ENCODE measurements at regions not wholly inside any gene's neighbourhood (a gene's known extent, or its start where the extent isn't known, plus 50 kb on each side); places are given as distances from the start of the nearest gene placed in this dataset.

GRCh38 chr1:234699795-234700665 is 90.1 kb upstream of the IRF2BP2 start:
- POLR2A ChIA-PET: no interaction called here
- Mint-ChIP-seq H3K27ac (peak overlapping the region in 2 of 8 donors; percentile 19 to 55), H3K27me3 (no peaks in the 10 kb centered on the region), H3K4me1 (peaks cover 0 to 11% (median 5%) of the 10 kb centered on the region in 3 donors), H3K9me3 (no peaks in the 10 kb centered on the region), H3K4me3 (no peak overlapping the region), H3K36me3 (peaks cover 0 to 7% (median 2%) of the 10 kb centered on the region in 3 donors)
- H3K27me3 ChIP-seq (ENCODE audit: insufficient read depth, low read length, poor library complexity, severe bottlenecking): no peaks in the 10 kb centered on the region
- no peak overlapping the region for H3K27ac ChIP-seq (ENCODE audit: low read depth, low read length)
- H3K4me1 ChIP-seq (ENCODE audit: insufficient read depth, low read length): no peaks in the 10 kb centered on the region
- no peaks in the 10 kb centered on the region for H3K36me3 ChIP-seq (ENCODE audit: insufficient read depth, low read length)
- DNase-seq: peak in 1 of 5 donors; percentile 51
- CTCF ChIA-PET: interaction anchor here (2.5 kb wide), 1 partner anchor 383 kb away, joined by 7 read pairs; no protein-coding TSS in a partner anchor
- no peaks in the 10 kb centered on the region for H3K9me3 ChIP-seq (ENCODE audit: low read length)
- no peak overlapping the region for H3K4me3 ChIP-seq (ENCODE audit: low read length)

GRCh38 chr1:234698686-234699085 is 88.7 kb upstream of the IRF2BP2 start:
- Mint-ChIP-seq H3K36me3 (peaks cover 0 to 7% (median 2%) of the 10 kb centered on the region in 3 donors), H3K4me1 (peaks cover 0 to 9% (median 5%) of the 10 kb centered on the region in 3 donors), H3K9me3 (no peaks in the 10 kb centered on the region), H3K4me3 (no peak overlapping the region), H3K27ac (peak overlapping the region in 1 of 8 donors; percentile 77), H3K27me3 (no peaks in the 10 kb centered on the region)
- Histone ChIP-seq H3K4me3 (ENCODE audit: low read length) (no peak overlapping the region), H3K36me3 (ENCODE audit: insufficient read depth, low read length) (no peaks in the 10 kb centered on the region), H3K9me3 (ENCODE audit: low read length) (no peaks in the 10 kb centered on the region), H3K27ac (ENCODE audit: low read depth, low read length) (no peak overlapping the region), H3K27me3 (ENCODE audit: insufficient read depth, low read length, poor library complexity, severe bottlenecking) (no peaks in the 10 kb centered on the region), H3K4me1 (ENCODE audit: insufficient read depth, low read length) (no peaks in the 10 kb centered on the region)
- ChIA-PET CTCF (interaction anchor here (0.7 kb wide), 1 partner anchor 230 kb away, joined by 3 read pairs; no protein-coding TSS in a partner anchor), POLR2A (no interaction called here)
- DNase-seq: no peak

GRCh38 chr1:234697741-234698140 is 87.8 kb upstream of the IRF2BP2 start:
- Mint-ChIP-seq H3K9me3 (no peaks in the 10 kb centered on the region), H3K36me3 (peaks cover 0 to 7% (median 2%) of the 10 kb centered on the region in 3 donors), H3K4me1 (peaks cover 0 to 9% (median 5%) of the 10 kb centered on the region in 3 donors), H3K27ac (no peak overlapping the region), H3K27me3 (no peaks in the 10 kb centered on the region), H3K4me3 (no peak overlapping the region)
- Histone ChIP-seq H3K27ac (ENCODE audit: low read depth, low read length) (no peak overlapping the region), H3K4me3 (ENCODE audit: low read length) (no peak overlapping the region), H3K36me3 (ENCODE audit: insufficient read depth, low read length) (no peaks in the 10 kb centered on the region), H3K27me3 (ENCODE audit: insufficient read depth, low read length, poor library complexity, severe bottlenecking) (no peaks in the 10 kb centered on the region), H3K9me3 (ENCODE audit: low read length) (no peaks in the 10 kb centered on the region), H3K4me1 (ENCODE audit: insufficient read depth, low read length) (no peaks in the 10 kb centered on the region)
- no peak for DNase-seq
- ChIA-PET CTCF (no interaction called here), POLR2A (no interaction called here)

- H3K27me3 Mint-ChIP-seq: no peaks in the 10 kb centered on the region
- no peak overlapping the region for H3K4me3 Mint-ChIP-seq
- CTCF ChIA-PET: interaction anchor here (1.3 kb wide), 1 partner anchor 16 kb away, joined by 3 read pairs; no protein-coding TSS in a partner anchor
- peaks cover 0 to 9% (median 5%) of the 10 kb centered on the region in 3 donors for H3K4me1 Mint-ChIP-seq
- POLR2A ChIA-PET: no interaction called here
- Histone ChIP-seq H3K36me3 (ENCODE audit: insufficient read depth, low read length) (no peaks in the 10 kb centered on the region), H3K27ac (ENCODE audit: low read depth, low read length) (no peak overlapping the region), H3K4me3 (ENCODE audit: low read length) (no peak overlapping the region), H3K4me1 (ENCODE audit: insufficient read depth, low read length) (no peaks in the 10 kb centered on the region), H3K27me3 (ENCODE audit: insufficient read depth, low read length, poor library complexity, severe bottlenecking) (no peaks in the 10 kb centered on the region), H3K9me3 (ENCODE audit: low read length) (no peaks in the 10 kb centered on the region)
- no peak for DNase-seq
- H3K27ac Mint-ChIP-seq: peak overlapping the region in 2 of 8 donors; percentile 2 to 14
- no peaks in the 10 kb centered on the region for H3K9me3 Mint-ChIP-seq
- peaks cover 0 to 7% (median 2%) of the 10 kb centered on the region in 3 donors for H3K36me3 Mint-ChIP-seq
Observed at GRCh38 chr1:234697015-234697414, 87.0 kb upstream of the IRF2BP2 start.

- no peaks in the 10 kb centered on the region for H3K27me3 Mint-ChIP-seq
- H3K27ac Mint-ChIP-seq: peak overlapping the region in 1 of 8 donors; percentile 47
- ChIA-PET CTCF (interaction anchor here (1.3 kb wide), 1 partner anchor 17 kb away, joined by 3 read pairs; no protein-coding TSS in a partner anchor), POLR2A (no interaction called here)
- Histone ChIP-seq H3K27ac (ENCODE audit: low read depth, low read length) (no peak overlapping the region), H3K4me1 (ENCODE audit: insufficient read depth, low read length) (no peaks in the 10 kb centered on the region), H3K9me3 (ENCODE audit: low read length) (no peaks in the 10 kb centered on the region), H3K27me3 (ENCODE audit: insufficient read depth, low read length, poor library complexity, severe bottlenecking) (no peaks in the 10 kb centered on the region), H3K4me3 (ENCODE audit: low read length) (no peak overlapping the region), H3K36me3 (ENCODE audit: insufficient read depth, low read length) (no peaks in the 10 kb centered on the region)
- no peak overlapping the region for H3K4me3 Mint-ChIP-seq
- H3K36me3 Mint-ChIP-seq: peaks cover 0 to 7% (median 2%) of the 10 kb centered on the region in 3 donors
- H3K9me3 Mint-ChIP-seq: no peaks in the 10 kb centered on the region
- H3K4me1 Mint-ChIP-seq: peaks cover 0 to 9% (median 5%) of the 10 kb centered on the region in 3 donors
- DNase-seq: no peak
Observed at GRCh38 chr1:234696148-234696576, 86.2 kb upstream of the IRF2BP2 start.

- no peak overlapping the region for H3K27ac ChIP-seq (ENCODE audit: low read depth, low read length)
- no peak overlapping the region for H3K27ac Mint-ChIP-seq
- H3K4me1 Mint-ChIP-seq: peaks cover 0 to 2% (median 0%) of the 10 kb centered on the region in 3 donors
- DNase-seq: no peak
- no peaks in the 10 kb centered on the region for H3K9me3 ChIP-seq (ENCODE audit: low read length)
- no peak overlapping the region for H3K4me3 Mint-ChIP-seq
- peaks cover 0 to 7% (median 2%) of the 10 kb centered on the region in 3 donors for H3K36me3 Mint-ChIP-seq
- ChIA-PET POLR2A (no interaction called here), CTCF (interaction anchor here (2.0 kb wide), 1 partner anchor 9 kb away, joined by 6 read pairs; no protein-coding TSS in a partner anchor)
- H3K27me3 Mint-ChIP-seq: no peaks in the 10 kb centered on the region
- no peak overlapping the region for H3K4me3 ChIP-seq (ENCODE audit: low read length)
- H3K9me3 Mint-ChIP-seq: no peaks in the 10 kb centered on the region
- H3K36me3 ChIP-seq (ENCODE audit: insufficient read depth, low read length): no peaks in the 10 kb centered on the region
- no peaks in the 10 kb centered on the region for H3K4me1 ChIP-seq (ENCODE audit: insufficient read depth, low read length)
- H3K27me3 ChIP-seq (ENCODE audit: insufficient read depth, low read length, poor library complexity, severe bottlenecking): no peaks in the 10 kb centered on the region
Observed at GRCh38 chr1:234694661-234695060, 84.7 kb upstream of the IRF2BP2 start.

- CTCF ChIA-PET: interaction anchor here (1.2 to 2.0 kb wide), 2 partner anchors 11 to 95 kb away, joined by 5 to 6 read pairs; no protein-coding TSS in a partner anchor
- no peak for DNase-seq
- H3K27ac Mint-ChIP-seq: no peak overlapping the region
- H3K9me3 ChIP-seq (ENCODE audit: low read length): no peaks in the 10 kb centered on the region
- H3K4me3 Mint-ChIP-seq: no peak overlapping the region
- no peaks in the 10 kb centered on the region for H3K4me1 Mint-ChIP-seq
- no peaks in the 10 kb centered on the region for H3K36me3 ChIP-seq (ENCODE audit: insufficient read depth, low read length)
- peaks cover 0 to 4% (median 2%) of the 10 kb centered on the region in 3 donors for H3K36me3 Mint-ChIP-seq
- H3K27me3 ChIP-seq (ENCODE audit: insufficient read depth, low read length, poor library complexity, severe bottlenecking): no peaks in the 10 kb centered on the region
- H3K4me3 ChIP-seq (ENCODE audit: low read length): no peak overlapping the region
- POLR2A ChIA-PET: no interaction called here
- no peaks in the 10 kb centered on the region for H3K9me3 Mint-ChIP-seq
- H3K4me1 ChIP-seq (ENCODE audit: insufficient read depth, low read length): no peaks in the 10 kb centered on the region
- no peaks in the 10 kb centered on the region for H3K27me3 Mint-ChIP-seq
- no peak overlapping the region for H3K27ac ChIP-seq (ENCODE audit: low read depth, low read length)
Observed at GRCh38 chr1:234692966-234693580, 83.1 kb upstream of the IRF2BP2 start.

GRCh38 chr1:234691567-234691966 is 81.6 kb upstream of the IRF2BP2 start:
- H3K4me3 ChIP-seq (ENCODE audit: low read length): no peak overlapping the region
- CTCF ChIA-PET: interaction anchor here (1.5 kb wide), 1 partner anchor 33 kb away, joined by 5 read pairs; no protein-coding TSS in a partner anchor

More at GRCh38 chr1:234691567-234691966, 81.6 kb upstream of the IRF2BP2 start:
- Mint-ChIP-seq H3K27ac (no peak overlapping the region), H3K27me3 (no peaks in the 10 kb centered on the region), H3K36me3 (no peaks in the 10 kb centered on the region), H3K9me3 (no peaks in the 10 kb centered on the region), H3K4me3 (no peak overlapping the region), H3K4me1 (no peaks in the 10 kb centered on the region)
- Histone ChIP-seq H3K27me3 (ENCODE audit: insufficient read depth, low read length, poor library complexity, severe bottlenecking) (no peaks in the 10 kb centered on the region), H3K36me3 (ENCODE audit: insufficient read depth, low read length) (no peaks in the 10 kb centered on the region), H3K27ac (ENCODE audit: low read depth, low read length) (no peak overlapping the region), H3K4me1 (ENCODE audit: insufficient read depth, low read length) (no peaks in the 10 kb centered on the region), H3K9me3 (ENCODE audit: low read length) (no peaks in the 10 kb centered on the region)
- peak in 1 of 5 donors; percentile 4 for DNase-seq
- POLR2A ChIA-PET: no interaction called here

Data from CD8-positive, alpha-beta memory T cell (primary cell).